HK-2 (cell line): ENCODE measurements at regions not wholly inside any gene's neighbourhood (a gene's known extent, or its start where the extent isn't known, plus 50 kb on each side); places are given as distances from the start of the nearest gene placed in this dataset.
"Not testable (repeated sequence)": the region's sequence is repeated elsewhere in the genome, so short reads cannot be mapped to it uniquely, and the experiment has no call there.

Experiments
- DNase-seq: peaks from one replicate; pipeline ENCODE4 v3.0.0-alpha.2; 2018; ENCODE audit not compliant: unreplicated experiment

- DNase-seq: no peak
Observed at GRCh38 chr22:49005557-49005956, 822.1 kb downstream of the BRD1 start.

GRCh38 chr22:49004484-49005399 is 822.9 kb downstream of the BRD1 start:
- no peak for DNase-seq

GRCh38 chr22:48997605-48998004 is 830.1 kb downstream of the BRD1 start:
- not testable (repeated sequence) for DNase-seq

- DNase-seq: no peak
Observed at GRCh38 chr22:48993655-48994054, 834.0 kb downstream of the BRD1 start.

- no peak for DNase-seq
Observed at GRCh38 chr22:48984639-48985038, 843.0 kb downstream of the BRD1 start.

- DNase-seq: no peak
Observed at GRCh38 chr22:48982321-48982905, 845.3 kb downstream of the BRD1 start.

- DNase-seq: no peak
Observed at GRCh38 chr22:48981371-48982061, 846.2 kb downstream of the BRD1 start.

- DNase-seq: no peak
Observed at GRCh38 chr22:48980918-48981317, 846.8 kb downstream of the BRD1 start.

GRCh38 chr22:48980409-48980808 is 847.3 kb downstream of the BRD1 start:
- no peak for DNase-seq

- no peak for DNase-seq
Observed at GRCh38 chr22:48979482-48979881, 848.2 kb downstream of the BRD1 start.

GRCh38 chr22:48976556-48977535 is 850.8 kb downstream of the BRD1 start:
- DNase-seq: no peak

GRCh38 chr22:48975886-48976285 is 851.8 kb downstream of the BRD1 start:
- DNase-seq: no peak

- DNase-seq: no peak
Observed at GRCh38 chr22:48975316-48975741, 852.3 kb downstream of the BRD1 start.

GRCh38 chr22:48974443-48975315 is 853.0 kb downstream of the BRD1 start:
- no peak for DNase-seq

GRCh38 chr22:48973694-48974041 is 854.0 kb downstream of the BRD1 start:
- no peak for DNase-seq

- DNase-seq: no peak
Observed at GRCh38 chr22:48972979-48973693, 854.5 kb downstream of the BRD1 start.

GRCh38 chr22:48968201-48968959 is 859.3 kb downstream of the BRD1 start:
- DNase-seq: no peak

GRCh38 chr22:48963405-48963804 is 864.3 kb downstream of the BRD1 start:
- DNase-seq: no peak

- DNase-seq: no peak
Observed at GRCh38 chr22:48961705-48962104, 866.0 kb downstream of the BRD1 start.
